ENCODE measurements at regions not wholly inside any gene's neighbourhood (a gene's known extent, or its start where the extent isn't known, plus 50 kb on each side); places are given as distances from the start of the nearest gene placed in this dataset.

DNA sequence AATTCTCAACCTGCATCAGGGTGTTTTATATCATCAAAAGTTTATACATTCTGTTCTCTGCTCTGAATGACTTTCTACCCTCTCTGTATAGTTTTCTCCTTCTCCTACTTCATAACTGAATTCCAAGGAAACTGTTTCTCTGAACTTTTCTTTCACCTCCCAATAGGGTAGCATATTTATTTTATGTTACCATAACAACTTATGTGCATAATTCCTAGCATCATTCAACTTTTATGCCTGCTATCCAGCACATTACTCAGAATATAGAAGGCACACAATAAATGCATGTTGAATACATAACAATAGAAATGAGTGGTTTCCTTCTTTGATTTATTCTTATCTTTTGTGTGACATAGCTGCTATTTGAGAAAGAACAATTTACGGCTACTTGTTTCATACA lies 2385.0 kb downstream of the PCDH9 start:
- TF ChIP-seq, protein P1, sequence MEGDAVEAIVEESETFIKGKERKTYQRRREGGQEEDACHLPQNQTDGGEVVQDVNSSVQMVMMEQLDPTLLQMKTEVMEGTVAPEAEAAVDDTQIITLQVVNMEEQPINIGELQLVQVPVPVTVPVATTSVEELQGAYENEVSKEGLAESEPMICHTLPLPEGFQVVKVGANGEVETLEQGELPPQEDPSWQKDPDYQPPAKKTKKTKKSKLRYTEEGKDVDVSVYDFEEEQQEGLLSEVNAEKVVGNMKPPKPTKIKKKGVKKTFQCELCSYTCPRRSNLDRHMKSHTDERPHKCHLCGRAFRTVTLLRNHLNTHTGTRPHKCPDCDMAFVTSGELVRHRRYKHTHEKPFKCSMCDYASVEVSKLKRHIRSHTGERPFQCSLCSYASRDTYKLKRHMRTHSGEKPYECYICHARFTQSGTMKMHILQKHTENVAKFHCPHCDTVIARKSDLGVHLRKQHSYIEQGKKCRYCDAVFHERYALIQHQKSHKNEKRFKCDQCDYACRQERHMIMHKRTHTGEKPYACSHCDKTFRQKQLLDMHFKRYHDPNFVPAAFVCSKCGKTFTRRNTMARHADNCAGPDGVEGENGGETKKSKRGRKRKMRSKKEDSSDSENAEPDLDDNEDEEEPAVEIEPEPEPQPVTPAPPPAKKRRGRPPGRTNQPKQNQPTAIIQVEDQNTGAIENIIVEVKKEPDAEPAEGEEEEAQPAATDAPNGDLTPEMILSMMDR (IDR thresholded peaks at IDR 0.05), result no peak
- TF ChIP-seq POLR2A (IDR thresholded peaks at IDR 0.05), result no peak
